ENCODE measurements at regions not wholly inside any gene's neighbourhood (a gene's known extent, or its start where the extent isn't known, plus 50 kb on each side); places are given as distances from the start of the nearest gene placed in this dataset.

GRCh38 chr3:74343391-74343790 lies 271.1 kb downstream of the CNTN3 start:
- DNase-seq (ENCODE audit: low spot score): no peak
- no peak overlapping the region for H3K4me3 ChIP-seq
- no peaks in the 10 kb centered on the region for H3K27me3 ChIP-seq (replicated peaks; ENCODE audit: insufficient read depth)
- WGBS: 74% methylated on average over 4 of the region's 4 CpGs
- H3K27ac ChIP-seq: no peak overlapping the region
- H3K9me3 ChIP-seq: no peaks in the 10 kb centered on the region
- no peaks in the 10 kb centered on the region for H3K36me3 ChIP-seq
- intact Hi-C loops (cut with DNase I): no loop called here
- no peak for TF ChIP-seq POLR2A (IDR thresholded peaks at IDR 0.05)
- TF ChIP-seq POLR2AphosphoS5 (IDR thresholded peaks at IDR 0.05): no peak
- TF ChIP-seq CTCF (IDR thresholded peaks at IDR 0.05): no peak
- H3K4me1 ChIP-seq (replicated peaks): no peaks in the 10 kb centered on the region

- no peak for TF ChIP-seq CTCF (IDR thresholded peaks at IDR 0.05)
- no peak for TF ChIP-seq POLR2A (IDR thresholded peaks at IDR 0.05)
- no peak for TF ChIP-seq POLR2AphosphoS5 (IDR thresholded peaks at IDR 0.05)
- no peak overlapping the region for H3K27ac ChIP-seq
- WGBS: 88% methylated on average over 1 of the region's 1 CpG
- H3K4me1 ChIP-seq (replicated peaks): no peaks in the 10 kb centered on the region
- H3K9me3 ChIP-seq: no peaks in the 10 kb centered on the region
- H3K36me3 ChIP-seq: no peaks in the 10 kb centered on the region
- no peak for DNase-seq (ENCODE audit: low spot score)
- intact Hi-C loops (cut with DNase I): no loop called here
- no peak overlapping the region for H3K4me3 ChIP-seq
- H3K27me3 ChIP-seq (replicated peaks; ENCODE audit: insufficient read depth): no peaks in the 10 kb centered on the region
Observed at GRCh38 chr3:74338998-74339397, 275.5 kb downstream of the CNTN3 start.

- Histone ChIP-seq H3K27me3 (replicated peaks; ENCODE audit: insufficient read depth) (no peaks in the 10 kb centered on the region), H3K9me3 (no peaks in the 10 kb centered on the region), H3K4me1 (replicated peaks) (no peaks in the 10 kb centered on the region), H3K36me3 (no peaks in the 10 kb centered on the region), H3K27ac (no peak overlapping the region), H3K4me3 (no peak overlapping the region)
- intact Hi-C loops (cut with DNase I): no loop called here
- no peak for DNase-seq (ENCODE audit: low spot score)
- WGBS: 80% methylated on average over 2 of the region's 2 CpGs
- no peak for TF ChIP-seq POLR2AphosphoS5 (IDR thresholded peaks at IDR 0.05)
- no peak for TF ChIP-seq POLR2A (IDR thresholded peaks at IDR 0.05)
- TF ChIP-seq CTCF (IDR thresholded peaks at IDR 0.05): no peak
Observed at GRCh38 chr3:74332165-74332564, 282.3 kb downstream of the CNTN3 start.

GRCh38 chr3:74331711-74332110 lies 282.7 kb downstream of the CNTN3 start:
- 93% methylated on average over 2 of the region's 2 CpGs for WGBS
- intact Hi-C loops (cut with DNase I): no loop called here
- H3K27me3 ChIP-seq (replicated peaks; ENCODE audit: insufficient read depth): no peaks in the 10 kb centered on the region
- TF ChIP-seq CTCF (IDR thresholded peaks at IDR 0.05) (no peak), POLR2AphosphoS5 (IDR thresholded peaks at IDR 0.05) (no peak), POLR2A (IDR thresholded peaks at IDR 0.05) (no peak)
- no peak overlapping the region for H3K4me3 ChIP-seq
- H3K4me1 ChIP-seq (replicated peaks): no peaks in the 10 kb centered on the region
- no peak for DNase-seq (ENCODE audit: low spot score)
- no peaks in the 10 kb centered on the region for H3K9me3 ChIP-seq
- H3K36me3 ChIP-seq: no peaks in the 10 kb centered on the region
- H3K27ac ChIP-seq: no peak overlapping the region

DNA sequence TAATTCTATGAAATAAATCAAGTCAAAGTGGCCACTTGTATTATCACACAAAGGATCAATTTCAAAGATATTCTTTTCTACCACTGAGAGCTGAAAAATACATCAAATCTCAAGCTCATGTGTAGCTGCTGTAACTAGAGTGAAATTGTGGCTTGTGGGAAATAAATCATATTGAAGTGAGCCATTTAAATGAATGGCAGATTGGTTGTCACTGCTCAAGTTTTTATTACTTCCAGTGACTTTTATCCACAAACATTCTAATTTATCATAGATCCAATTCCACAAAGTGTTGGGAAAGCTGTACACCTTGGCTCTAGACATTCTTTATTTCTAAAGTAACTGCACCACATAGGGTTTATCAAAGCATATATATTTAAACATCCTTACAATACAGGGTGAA lies 285.4 kb downstream of the CNTN3 start:
- Histone ChIP-seq H3K4me3 (no peak overlapping the region), H3K4me1 (replicated peaks) (no peaks in the 10 kb centered on the region), H3K27me3 (replicated peaks; ENCODE audit: insufficient read depth) (no peaks in the 10 kb centered on the region), H3K9me3 (no peaks in the 10 kb centered on the region), H3K27ac (no peak overlapping the region), H3K36me3 (no peaks in the 10 kb centered on the region)
- DNase-seq (ENCODE audit: low spot score): no peak
- TF ChIP-seq CTCF (IDR thresholded peaks at IDR 0.05) (no peak), POLR2AphosphoS5 (IDR thresholded peaks at IDR 0.05) (no peak)
- intact Hi-C loops (cut with DNase I): no loop called here

All from prostate gland (tissue), 2 donors.